Loucy (cell line): ENCODE measurements at regions not wholly inside any gene's neighbourhood (a gene's known extent, or its start where the extent isn't known, plus 50 kb on each side); places are given as distances from the start of the nearest gene placed in this dataset.

Experiments used
- H2AFZ ChIP-seq: fragments of 200-600 bp; sonication (generic); 2 replicates; pipeline ENCODE4 v1.6.0; 2016; ENCODE audit warnings: antibody characterized with exemption, mild to moderate bottlenecking, low read length, moderate library complexity
- H3F3A ChIP-seq: fragments of 200-600 bp; 2 replicates; pipeline ENCODE4 v1.6.0; 2016; ENCODE audit warnings: antibody characterized with exemption, low read depth, mild to moderate bottlenecking
- H3K27me3 ChIP-seq: fragments of 200-600 bp; sonication (generic); 2 replicates; pipeline ENCODE4 v1.6.1; 2014; ENCODE audit warnings: low read length, mild to moderate bottlenecking; ENCODE audit not compliant: insufficient read depth, poor library complexity, severe bottlenecking
- H3K36me3 ChIP-seq: fragments of 200-600 bp; sonication (generic); 2 replicates; pipeline ENCODE4 v1.6.1; 2016; ENCODE audit warnings: low read length; ENCODE audit not compliant: insufficient read depth
- H3K4me1 ChIP-seq: fragments of 200-600 bp; sonication (generic); 2 replicates; pipeline ENCODE4 v1.5.1; 2014; ENCODE audit warnings: low read length, mild to moderate bottlenecking; ENCODE audit not compliant: insufficient read depth, poor library complexity, severe bottlenecking
- H3K4me2 ChIP-seq: fragments of 200-600 bp; sonication (generic); 2 replicates; pipeline ENCODE4 v1.6.0; 2014; ENCODE audit warnings: antibody characterized with exemption, low read length, low read depth, mild to moderate bottlenecking; ENCODE audit not compliant: poor library complexity, severe bottlenecking
- H3K4me3 ChIP-seq: fragments of 200-600 bp; sonication (generic); 2 replicates; pipeline ENCODE4 v1.5.1; 2014; ENCODE audit warnings: low read length, mild to moderate bottlenecking, mixed read lengths; ENCODE audit not compliant: poor library complexity, severe bottlenecking
- H3K79me2 ChIP-seq: fragments of 200-600 bp; sonication (generic); 2 replicates; pipeline ENCODE4 v1.6.1; 2014; ENCODE audit warnings: low read length; ENCODE audit not compliant: insufficient read depth
- H3K9ac ChIP-seq: fragments of 200-600 bp; sonication (generic); 2 replicates; pipeline ENCODE4 v1.6.0; 2014; ENCODE audit warnings: mild to moderate bottlenecking, low read depth, low read length, moderate library complexity; ENCODE audit not compliant: poor library complexity, severe bottlenecking
- H3K9me2 ChIP-seq: fragments of 200-600 bp; sonication (generic); replicated peaks from 2 replicates; pipeline ENCODE4 v1.6.1; 2016; ENCODE audit warnings: low read depth, low read length, mixed read lengths
- H3K9me3 ChIP-seq: fragments of 200-600 bp; sonication (generic); 2 replicates; pipeline ENCODE4 v1.6.1; 2014; ENCODE audit warnings: mild to moderate bottlenecking, antibody characterized with exemption, low read length, low read depth; ENCODE audit not compliant: insufficient read depth
- H4K20me1 ChIP-seq: fragments of 200-600 bp; sonication (generic); 2 replicates; pipeline ENCODE4 v1.6.0; 2014; ENCODE audit warnings: antibody characterized with exemption, low read length, mild to moderate bottlenecking; ENCODE audit not compliant: insufficient read depth, poor library complexity, severe bottlenecking
- EZH2phosphoT487 ChIP-seq: fragments of 200-600 bp; IDR thresholded peaks from 2 replicates; pipeline ENCODE4 v1.6.1; 2018; ENCODE audit warnings: antibody characterized with exemption, mild to moderate bottlenecking, moderate library complexity, borderline replicate concordance
- TF ChIP-seq, protein P1 (sequence below): fragments of 200-600 bp; sonication (generic); conservative IDR thresholded peaks from 2 replicates; pipeline ENCODE4 v1.5.1; 2014; ENCODE audit warnings: mild to moderate bottlenecking, antibody characterized with exemption, low read length

- Histone ChIP-seq H3F3A (no peaks in the 10 kb centered on the region), H2AFZ (no peak overlapping the region), H3K4me2 (no peak overlapping the region), H3K79me2 (no peaks in the 10 kb centered on the region), H3K36me3 (no peaks in the 10 kb centered on the region), H3K4me3 (no peak overlapping the region), H3K9ac (no peak overlapping the region), H4K20me1 (no peaks in the 10 kb centered on the region), H3K4me1 (peaks cover 7% of the 10 kb centered on the region), H3K27me3 (no peaks in the 10 kb centered on the region), H3K9me3 (no peaks in the 10 kb centered on the region), H3K9me2 (no peaks in the 10 kb centered on the region)
- no peak for TF ChIP-seq EZH2phosphoT487
- TF ChIP-seq, protein P1, sequence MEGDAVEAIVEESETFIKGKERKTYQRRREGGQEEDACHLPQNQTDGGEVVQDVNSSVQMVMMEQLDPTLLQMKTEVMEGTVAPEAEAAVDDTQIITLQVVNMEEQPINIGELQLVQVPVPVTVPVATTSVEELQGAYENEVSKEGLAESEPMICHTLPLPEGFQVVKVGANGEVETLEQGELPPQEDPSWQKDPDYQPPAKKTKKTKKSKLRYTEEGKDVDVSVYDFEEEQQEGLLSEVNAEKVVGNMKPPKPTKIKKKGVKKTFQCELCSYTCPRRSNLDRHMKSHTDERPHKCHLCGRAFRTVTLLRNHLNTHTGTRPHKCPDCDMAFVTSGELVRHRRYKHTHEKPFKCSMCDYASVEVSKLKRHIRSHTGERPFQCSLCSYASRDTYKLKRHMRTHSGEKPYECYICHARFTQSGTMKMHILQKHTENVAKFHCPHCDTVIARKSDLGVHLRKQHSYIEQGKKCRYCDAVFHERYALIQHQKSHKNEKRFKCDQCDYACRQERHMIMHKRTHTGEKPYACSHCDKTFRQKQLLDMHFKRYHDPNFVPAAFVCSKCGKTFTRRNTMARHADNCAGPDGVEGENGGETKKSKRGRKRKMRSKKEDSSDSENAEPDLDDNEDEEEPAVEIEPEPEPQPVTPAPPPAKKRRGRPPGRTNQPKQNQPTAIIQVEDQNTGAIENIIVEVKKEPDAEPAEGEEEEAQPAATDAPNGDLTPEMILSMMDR = no peak
Observed at GRCh38 chr12:3967556-3968160, 94.5 kb upstream of the PARP11 start.

- H3K36me3 ChIP-seq = no peaks in the 10 kb centered on the region
- H3K4me1 ChIP-seq = peaks cover 16% of the 10 kb centered on the region
- TF ChIP-seq, protein P1 = no peak
- TF ChIP-seq EZH2phosphoT487 = no peak
- no peak overlapping the region for H2AFZ ChIP-seq
- no peak overlapping the region for H3K9ac ChIP-seq
- H3F3A ChIP-seq = no peaks in the 10 kb centered on the region
- no peaks in the 10 kb centered on the region for H3K79me2 ChIP-seq
- no peak overlapping the region for H3K4me3 ChIP-seq
- no peaks in the 10 kb centered on the region for H3K9me2 ChIP-seq
- no peaks in the 10 kb centered on the region for H3K27me3 ChIP-seq
- H3K4me2 ChIP-seq = no peak overlapping the region
- H3K9me3 ChIP-seq = no peaks in the 10 kb centered on the region
- H4K20me1 ChIP-seq = no peaks in the 10 kb centered on the region
Observed at GRCh38 chr12:3966376-3966775, 93.2 kb upstream of the PARP11 start.

- H3K4me2 ChIP-seq = no peak overlapping the region
- no peaks in the 10 kb centered on the region for H4K20me1 ChIP-seq
Observed at GRCh38 chr12:3965046-3965445, 91.8 kb upstream of the PARP11 start.

More at GRCh38 chr12:3965046-3965445, 91.8 kb upstream of the PARP11 start:
- Histone ChIP-seq H3K9me3 (no peaks in the 10 kb centered on the region), H3F3A (no peaks in the 10 kb centered on the region), H3K36me3 (no peaks in the 10 kb centered on the region), H3K79me2 (no peaks in the 10 kb centered on the region), H3K4me3 (no peak overlapping the region), H3K4me1 (peaks cover 16% of the 10 kb centered on the region), H2AFZ (no peak overlapping the region), H3K27me3 (no peaks in the 10 kb centered on the region), H3K9ac (no peak overlapping the region), H3K9me2 (no peaks in the 10 kb centered on the region)
- TF ChIP-seq, protein P1 = no peak
- TF ChIP-seq EZH2phosphoT487 = no peak
